ENCODE measurements at regions not wholly inside any gene's neighbourhood (a gene's known extent, or its start where the extent isn't known, plus 50 kb on each side); places are given as distances from the start of the nearest gene placed in this dataset.

DNA sequence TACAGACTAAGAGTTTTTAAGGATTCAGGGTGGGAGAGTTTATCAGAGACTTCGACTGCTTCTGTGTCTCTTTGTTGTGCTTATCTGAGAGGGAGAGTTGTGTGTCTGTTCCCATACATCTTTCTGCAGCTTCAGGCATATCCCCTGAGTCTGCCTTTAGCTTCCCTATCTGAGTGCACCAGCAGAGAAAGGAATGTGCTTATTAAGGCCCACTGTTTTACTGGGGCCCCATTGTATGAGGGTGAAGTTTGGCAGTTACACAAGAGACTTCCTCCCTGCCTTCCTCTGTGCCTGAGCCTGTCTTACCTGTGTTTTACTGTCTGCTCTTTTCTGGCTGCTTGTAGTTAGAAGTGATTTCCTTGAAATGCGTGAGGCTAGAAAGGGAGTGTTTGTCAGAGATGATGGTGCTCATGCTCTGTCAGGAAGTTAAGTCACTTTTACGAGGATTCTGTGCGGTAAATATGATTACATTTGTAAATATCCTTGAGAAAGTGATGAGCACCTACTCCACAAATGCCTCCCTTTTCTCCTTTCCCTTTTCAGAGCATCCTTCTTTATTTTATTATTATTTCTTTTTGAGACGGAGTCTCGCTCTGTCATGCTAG, 1228.9 kb upstream of the MIR17HG start:
- Mint-ChIP-seq H3K4me3 (no peak overlapping the region), H3K9me3 (peaks cover 18% of the 10 kb centered on the region), H3K36me3 (peaks cover 17% of the 10 kb centered on the region), H3K27me3 (ENCODE audit: low read depth) (no peaks in the 10 kb centered on the region), H3K27ac (peak overlapping the region; percentile 41; the same call in 1 of the 2 replicates), H3K4me1 (peaks cover 3% of the 10 kb centered on the region; the same call in 1 of the 2 replicates)
- ChIA-PET POLR2A (interaction anchor here (0.5 kb wide), 1 partner anchor 1444 kb away, joined by 6 read pairs; no protein-coding TSS in a partner anchor), CTCF (no interaction called here)
- TF ChIP-seq ATF1 (CRISPR knock-in tag; IDR thresholded peaks at IDR 0.05) (no peak), ZNF317 (CRISPR knock-in tag; IDR thresholded peaks at IDR 0.05; ENCODE audit: borderline replicate concordance, low read depth) (no peak), FOXP1 (CRISPR knock-in tag; IDR thresholded peaks at IDR 0.05; ENCODE audit: borderline replicate concordance) (no peak), CREB1 (CRISPR knock-in tag; IDR thresholded peaks at IDR 0.05) (no peak)
- TF ChIP-seq, protein P1, sequence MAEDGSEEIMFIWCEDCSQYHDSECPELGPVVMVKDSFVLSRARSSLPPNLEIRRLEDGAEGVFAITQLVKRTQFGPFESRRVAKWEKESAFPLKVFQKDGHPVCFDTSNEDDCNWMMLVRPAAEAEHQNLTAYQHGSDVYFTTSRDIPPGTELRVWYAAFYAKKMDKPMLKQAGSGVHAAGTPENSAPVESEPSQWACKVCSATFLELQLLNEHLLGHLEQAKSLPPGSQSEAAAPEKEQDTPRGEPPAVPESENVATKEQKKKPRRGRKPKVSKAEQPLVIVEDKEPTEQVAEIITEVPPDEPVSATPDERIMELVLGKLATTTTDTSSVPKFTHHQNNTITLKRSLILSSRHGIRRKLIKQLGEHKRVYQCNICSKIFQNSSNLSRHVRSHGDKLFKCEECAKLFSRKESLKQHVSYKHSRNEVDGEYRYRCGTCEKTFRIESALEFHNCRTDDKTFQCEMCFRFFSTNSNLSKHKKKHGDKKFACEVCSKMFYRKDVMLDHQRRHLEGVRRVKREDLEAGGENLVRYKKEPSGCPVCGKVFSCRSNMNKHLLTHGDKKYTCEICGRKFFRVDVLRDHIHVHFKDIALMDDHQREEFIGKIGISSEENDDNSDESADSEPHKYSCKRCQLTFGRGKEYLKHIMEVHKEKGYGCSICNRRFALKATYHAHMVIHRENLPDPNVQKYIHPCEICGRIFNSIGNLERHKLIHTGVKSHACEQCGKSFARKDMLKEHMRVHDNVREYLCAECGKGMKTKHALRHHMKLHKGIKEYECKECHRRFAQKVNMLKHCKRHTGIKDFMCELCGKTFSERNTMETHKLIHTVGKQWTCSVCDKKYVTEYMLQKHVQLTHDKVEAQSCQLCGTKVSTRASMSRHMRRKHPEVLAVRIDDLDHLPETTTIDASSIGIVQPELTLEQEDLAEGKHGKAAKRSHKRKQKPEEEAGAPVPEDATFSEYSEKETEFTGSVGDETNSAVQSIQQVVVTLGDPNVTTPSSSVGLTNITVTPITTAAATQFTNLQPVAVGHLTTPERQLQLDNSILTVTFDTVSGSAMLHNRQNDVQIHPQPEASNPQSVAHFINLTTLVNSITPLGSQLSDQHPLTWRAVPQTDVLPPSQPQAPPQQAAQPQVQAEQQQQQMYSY (CRISPR knock-in tag; IDR thresholded peaks at IDR 0.05) = no peak
- DNase-seq (ENCODE audit: low spot score) (no peak), ATAC-seq (no peak)

DNA sequence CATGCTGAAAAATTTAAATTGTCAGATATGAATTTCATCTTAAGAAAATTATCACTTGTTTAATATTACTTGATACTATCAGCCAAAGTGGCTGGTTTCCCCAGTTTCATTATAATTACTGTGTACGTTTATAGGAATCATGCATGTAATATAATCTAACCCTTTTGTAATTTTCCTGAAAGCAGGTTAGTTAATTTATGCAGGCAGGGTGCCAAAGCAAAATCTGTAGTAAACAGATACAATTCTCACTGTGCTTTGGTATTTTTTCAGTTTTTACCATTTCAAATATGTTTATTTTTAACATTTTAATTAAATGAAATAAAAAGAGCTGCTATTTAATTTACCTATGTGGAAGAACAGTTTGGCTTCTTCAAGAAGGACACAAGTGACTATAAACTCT, 1227.5 kb upstream of the MIR17HG start:
- CTCF ChIA-PET = no interaction called here
- peaks cover 17% of the 10 kb centered on the region for H3K36me3 Mint-ChIP-seq
- no peak for ATAC-seq
- H3K27me3 Mint-ChIP-seq (ENCODE audit: low read depth) = no peaks in the 10 kb centered on the region
- peaks cover 3% of the 10 kb centered on the region; the same call in 1 of the 2 replicates for H3K4me1 Mint-ChIP-seq
- H3K9me3 Mint-ChIP-seq = peaks cover 17% of the 10 kb centered on the region
- TF ChIP-seq, protein P2, sequence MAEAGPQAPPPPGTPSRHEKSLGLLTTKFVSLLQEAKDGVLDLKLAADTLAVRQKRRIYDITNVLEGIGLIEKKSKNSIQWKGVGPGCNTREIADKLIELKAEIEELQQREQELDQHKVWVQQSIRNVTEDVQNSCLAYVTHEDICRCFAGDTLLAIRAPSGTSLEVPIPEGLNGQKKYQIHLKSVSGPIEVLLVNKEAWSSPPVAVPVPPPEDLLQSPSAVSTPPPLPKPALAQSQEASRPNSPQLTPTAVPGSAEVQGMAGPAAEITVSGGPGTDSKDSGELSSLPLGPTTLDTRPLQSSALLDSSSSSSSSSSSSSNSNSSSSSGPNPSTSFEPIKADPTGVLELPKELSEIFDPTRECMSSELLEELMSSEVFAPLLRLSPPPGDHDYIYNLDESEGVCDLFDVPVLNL (CRISPR knock-in tag; IDR thresholded peaks at IDR 0.05; ENCODE audit: borderline replicate concordance, low read depth) = no peak
- TF ChIP-seq SOX15 (CRISPR knock-in tag; IDR thresholded peaks at IDR 0.05) (no peak), GABPB1 (CRISPR knock-in tag; IDR thresholded peaks at IDR 0.05) (no peak)
- TF ChIP-seq, protein P1 (CRISPR knock-in tag; IDR thresholded peaks at IDR 0.05) = no peak
- no peak overlapping the region for H3K27ac Mint-ChIP-seq
- no peak for DNase-seq (ENCODE audit: low spot score)
- POLR2A ChIA-PET = no interaction called here
- H3K4me3 Mint-ChIP-seq = no peak overlapping the region

DNA sequence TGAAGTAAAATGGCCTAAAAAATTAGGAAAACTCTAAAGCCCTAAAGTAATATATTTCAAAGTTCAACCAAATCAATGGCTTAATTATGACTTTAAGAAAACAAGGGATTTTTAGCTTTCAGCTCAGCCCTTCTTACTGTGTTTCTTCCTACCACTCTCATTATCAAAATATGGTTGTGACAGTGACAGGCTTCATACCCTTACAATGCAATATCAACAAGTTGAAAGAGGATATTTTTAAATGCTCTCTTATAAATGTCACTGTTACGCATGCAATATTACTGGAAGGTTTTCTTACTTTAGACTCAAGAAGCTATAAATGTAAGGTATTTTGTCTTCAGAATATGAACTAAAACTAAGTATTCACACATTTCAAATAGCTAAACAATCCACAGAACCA, 1225.7 kb upstream of the MIR17HG start:
- ChIA-PET POLR2A (no interaction called here), CTCF (no interaction called here)
- ATAC-seq = no peak
- no peak overlapping the region for H3K27ac Mint-ChIP-seq
- H3K4me1 Mint-ChIP-seq = peaks cover 3% of the 10 kb centered on the region; the same call in 1 of the 2 replicates
- peaks cover 16% of the 10 kb centered on the region for H3K36me3 Mint-ChIP-seq
- no peak overlapping the region for H3K4me3 Mint-ChIP-seq
- no peaks in the 10 kb centered on the region for H3K27me3 Mint-ChIP-seq (ENCODE audit: low read depth)
- no peak for DNase-seq (ENCODE audit: low spot score)
- peaks cover 7% of the 10 kb centered on the region for H3K9me3 Mint-ChIP-seq
- TF ChIP-seq, protein P3, sequence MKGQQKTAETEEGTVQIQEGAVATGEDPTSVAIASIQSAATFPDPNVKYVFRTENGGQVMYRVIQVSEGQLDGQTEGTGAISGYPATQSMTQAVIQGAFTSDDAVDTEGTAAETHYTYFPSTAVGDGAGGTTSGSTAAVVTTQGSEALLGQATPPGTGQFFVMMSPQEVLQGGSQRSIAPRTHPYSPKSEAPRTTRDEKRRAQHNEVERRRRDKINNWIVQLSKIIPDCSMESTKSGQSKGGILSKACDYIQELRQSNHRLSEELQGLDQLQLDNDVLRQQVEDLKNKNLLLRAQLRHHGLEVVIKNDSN (CRISPR knock-in tag; IDR thresholded peaks at IDR 0.05) = no peak
- TF ChIP-seq FOXK1 (CRISPR knock-in tag; IDR thresholded peaks at IDR 0.05) = no peak
- no peak for TF ChIP-seq SMAD3 (CRISPR knock-in tag; IDR thresholded peaks at IDR 0.05; ENCODE audit: borderline replicate concordance)
- no peak for TF ChIP-seq ZNF138 (CRISPR knock-in tag; conservative IDR thresholded peaks at IDR 0.05)
- no peak for TF ChIP-seq PRRX2 (CRISPR knock-in tag; IDR thresholded peaks at IDR 0.05)
- TF ChIP-seq ZNF121 (CRISPR knock-in tag; IDR thresholded peaks at IDR 0.05) = no peak
- no peak for TF ChIP-seq ZNF423 (CRISPR knock-in tag; IDR thresholded peaks at IDR 0.05)
- TF ChIP-seq SMAD4 (CRISPR knock-in tag; IDR thresholded peaks at IDR 0.05) = no peak
- TF ChIP-seq, protein P4, sequence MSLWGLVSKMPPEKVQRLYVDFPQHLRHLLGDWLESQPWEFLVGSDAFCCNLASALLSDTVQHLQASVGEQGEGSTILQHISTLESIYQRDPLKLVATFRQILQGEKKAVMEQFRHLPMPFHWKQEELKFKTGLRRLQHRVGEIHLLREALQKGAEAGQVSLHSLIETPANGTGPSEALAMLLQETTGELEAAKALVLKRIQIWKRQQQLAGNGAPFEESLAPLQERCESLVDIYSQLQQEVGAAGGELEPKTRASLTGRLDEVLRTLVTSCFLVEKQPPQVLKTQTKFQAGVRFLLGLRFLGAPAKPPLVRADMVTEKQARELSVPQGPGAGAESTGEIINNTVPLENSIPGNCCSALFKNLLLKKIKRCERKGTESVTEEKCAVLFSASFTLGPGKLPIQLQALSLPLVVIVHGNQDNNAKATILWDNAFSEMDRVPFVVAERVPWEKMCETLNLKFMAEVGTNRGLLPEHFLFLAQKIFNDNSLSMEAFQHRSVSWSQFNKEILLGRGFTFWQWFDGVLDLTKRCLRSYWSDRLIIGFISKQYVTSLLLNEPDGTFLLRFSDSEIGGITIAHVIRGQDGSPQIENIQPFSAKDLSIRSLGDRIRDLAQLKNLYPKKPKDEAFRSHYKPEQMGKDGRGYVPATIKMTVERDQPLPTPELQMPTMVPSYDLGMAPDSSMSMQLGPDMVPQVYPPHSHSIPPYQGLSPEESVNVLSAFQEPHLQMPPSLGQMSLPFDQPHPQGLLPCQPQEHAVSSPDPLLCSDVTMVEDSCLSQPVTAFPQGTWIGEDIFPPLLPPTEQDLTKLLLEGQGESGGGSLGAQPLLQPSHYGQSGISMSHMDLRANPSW (CRISPR knock-in tag; conservative IDR thresholded peaks at IDR 0.05; ENCODE audit: low read depth) = no peak
